Body of pancreas (tissue), 4 donors: ENCODE measurements at regions not wholly inside any gene's neighbourhood (a gene's known extent, or its start where the extent isn't known, plus 50 kb on each side); places are given as distances from the start of the nearest gene placed in this dataset.

ENCODE experiments used
- ATAC-seq: fragments of 150-250 bp; one replicate; pipeline ENCODE4 v1.9.1; 2016
- DNase-seq, 4 donors: peaks; one replicate each; pipeline ENCODE4 v3.0.0-alpha.2; 2019
- H3K27ac ChIP-seq, 4 donors: fragments of 200-600 bp; sonication (generic); 1 replicate in 3 of 4; 2 replicates in 1 of 4; pipeline versions ENCODE4 v1.5.1 to v1.6.1; 2016 to 2019; ENCODE audit warnings: mild to moderate bottlenecking in 1 of 4, mixed read lengths in 1 of 4, moderate library complexity in 1 of 4
- H3K27me3 ChIP-seq, 2 donors: fragments of 200-600 bp; sonication (generic); one replicate each; pipeline ENCODE4 v1.6.0; 2016; ENCODE audit warnings: mild to moderate bottlenecking in 1 of 2
- H3K36me3 ChIP-seq, 2 donors: fragments of 200-600 bp; sonication (generic); replicated peaks in 1 of 2; 2 replicates each; pipeline ENCODE4 v1.5.1; 2016; ENCODE audit warnings: low read depth in 2 of 2; ENCODE audit not compliant: insufficient read depth in 1 of 2
- H3K4me1 ChIP-seq: fragments of 200-600 bp; sonication (generic); one replicate; pipeline ENCODE4 v1.6.0; 2016
- H3K4me3 ChIP-seq, 2 donors: fragments of 200-600 bp; sonication (generic); 1 replicate in 1 of 2; 2 replicates in 1 of 2; pipeline ENCODE4 v1.5.1; 2016 to 2019
- H3K9me3 ChIP-seq, 3 donors: fragments of 200-600 bp; sonication (generic); 1 replicate in 2 of 3; 2 replicates in 1 of 3; pipeline ENCODE4 v1.5.1; 2016
- POLR2A ChIP-seq, 3 donors: fragments of 450-650 bp; IDR thresholded peaks; one replicate each; pipeline ENCODE4 v1.6.1; 2016; ENCODE audit warnings: antibody characterized with exemption in 3 of 3, mild to moderate bottlenecking in 2 of 3
- WGBS, 2 donors: methylation state at CpG; one replicate each; pipeline ENCODE4 v1.1.5; 2017; 5-methylcytosine and 5-hydroxymethylcytosine counted together
- intact Hi-C: fragments of 100-400 bp; cut with DNase I; formaldehyde crosslinking; loops from one replicate; pipeline ENCODE4 v1.15.1; 2023
- TF ChIP-seq, protein P1 (sequence below), 7 experiments: fragments of 450-650 bp in 4 of 7; fragments of 200-600 bp in 3 of 7; sonication (generic) in 3 of 7; IDR thresholded peaks; one replicate each; pipeline ENCODE4 v1.5.1; 2016 to 2019; ENCODE audit warnings: antibody characterized with exemption in 7 of 7

DNA sequence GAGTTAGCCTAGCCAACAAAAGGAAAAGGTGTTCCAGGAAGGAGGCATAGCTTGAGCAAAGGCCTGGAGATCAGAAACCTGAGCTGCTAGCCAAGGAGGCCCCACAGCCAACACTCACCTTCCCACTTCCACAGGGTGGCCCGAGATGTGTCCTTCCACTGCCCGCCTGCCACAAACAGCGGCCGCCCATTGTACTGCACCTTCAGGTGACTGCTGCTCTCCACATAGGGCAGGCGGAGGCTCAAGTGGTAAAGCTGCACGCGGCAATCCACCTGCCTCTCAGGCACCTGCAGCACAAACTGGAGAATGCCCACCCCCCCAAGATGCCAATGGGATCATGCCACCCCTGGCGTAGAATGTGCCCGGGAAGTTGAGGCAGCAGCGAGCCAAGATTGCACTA, 111.5 kb downstream of the RMI2 start:
- DNase-seq (no peak), ATAC-seq (no peak)
- WGBS, 2 donors, result 89 to 100% methylated on average over 6 to 10 of the region's 10 CpGs
- TF ChIP-seq, protein P1, sequence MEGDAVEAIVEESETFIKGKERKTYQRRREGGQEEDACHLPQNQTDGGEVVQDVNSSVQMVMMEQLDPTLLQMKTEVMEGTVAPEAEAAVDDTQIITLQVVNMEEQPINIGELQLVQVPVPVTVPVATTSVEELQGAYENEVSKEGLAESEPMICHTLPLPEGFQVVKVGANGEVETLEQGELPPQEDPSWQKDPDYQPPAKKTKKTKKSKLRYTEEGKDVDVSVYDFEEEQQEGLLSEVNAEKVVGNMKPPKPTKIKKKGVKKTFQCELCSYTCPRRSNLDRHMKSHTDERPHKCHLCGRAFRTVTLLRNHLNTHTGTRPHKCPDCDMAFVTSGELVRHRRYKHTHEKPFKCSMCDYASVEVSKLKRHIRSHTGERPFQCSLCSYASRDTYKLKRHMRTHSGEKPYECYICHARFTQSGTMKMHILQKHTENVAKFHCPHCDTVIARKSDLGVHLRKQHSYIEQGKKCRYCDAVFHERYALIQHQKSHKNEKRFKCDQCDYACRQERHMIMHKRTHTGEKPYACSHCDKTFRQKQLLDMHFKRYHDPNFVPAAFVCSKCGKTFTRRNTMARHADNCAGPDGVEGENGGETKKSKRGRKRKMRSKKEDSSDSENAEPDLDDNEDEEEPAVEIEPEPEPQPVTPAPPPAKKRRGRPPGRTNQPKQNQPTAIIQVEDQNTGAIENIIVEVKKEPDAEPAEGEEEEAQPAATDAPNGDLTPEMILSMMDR (IDR thresholded peaks at IDR 0.05), result no peak
- TF ChIP-seq POLR2A (IDR thresholded peaks at IDR 0.05), result no peak
- H3K4me3 ChIP-seq, result no peak overlapping the region
- intact Hi-C loops, result no loop called here
- no peaks in the 10 kb centered on the region for H3K9me3 ChIP-seq
- H3K27ac ChIP-seq, result no peak overlapping the region
- H3K4me1 ChIP-seq, result no peaks in the 10 kb centered on the region
- no peaks in the 10 kb centered on the region for H3K36me3 ChIP-seq
- no peaks in the 10 kb centered on the region for H3K27me3 ChIP-seq

GRCh38 chr16:11459722-11460121, 114.5 kb downstream of the RMI2 start:
- no peak for ATAC-seq
- Histone ChIP-seq H3K4me1 (no peaks in the 10 kb centered on the region), H3K36me3 (no peaks in the 10 kb centered on the region), H3K27me3 (no peaks in the 10 kb centered on the region), H3K9me3 (no peaks in the 10 kb centered on the region), H3K27ac (no peak overlapping the region), H3K4me3 (no peak overlapping the region)
- no peak for DNase-seq
- intact Hi-C loops, result no loop called here
- TF ChIP-seq POLR2A (IDR thresholded peaks at IDR 0.05), result no peak
- TF ChIP-seq, protein P1 (IDR thresholded peaks at IDR 0.05), result no peak
- WGBS, 2 donors, result 63 to 93% methylated on average over 3 to 8 of the region's 8 CpGs

DNA sequence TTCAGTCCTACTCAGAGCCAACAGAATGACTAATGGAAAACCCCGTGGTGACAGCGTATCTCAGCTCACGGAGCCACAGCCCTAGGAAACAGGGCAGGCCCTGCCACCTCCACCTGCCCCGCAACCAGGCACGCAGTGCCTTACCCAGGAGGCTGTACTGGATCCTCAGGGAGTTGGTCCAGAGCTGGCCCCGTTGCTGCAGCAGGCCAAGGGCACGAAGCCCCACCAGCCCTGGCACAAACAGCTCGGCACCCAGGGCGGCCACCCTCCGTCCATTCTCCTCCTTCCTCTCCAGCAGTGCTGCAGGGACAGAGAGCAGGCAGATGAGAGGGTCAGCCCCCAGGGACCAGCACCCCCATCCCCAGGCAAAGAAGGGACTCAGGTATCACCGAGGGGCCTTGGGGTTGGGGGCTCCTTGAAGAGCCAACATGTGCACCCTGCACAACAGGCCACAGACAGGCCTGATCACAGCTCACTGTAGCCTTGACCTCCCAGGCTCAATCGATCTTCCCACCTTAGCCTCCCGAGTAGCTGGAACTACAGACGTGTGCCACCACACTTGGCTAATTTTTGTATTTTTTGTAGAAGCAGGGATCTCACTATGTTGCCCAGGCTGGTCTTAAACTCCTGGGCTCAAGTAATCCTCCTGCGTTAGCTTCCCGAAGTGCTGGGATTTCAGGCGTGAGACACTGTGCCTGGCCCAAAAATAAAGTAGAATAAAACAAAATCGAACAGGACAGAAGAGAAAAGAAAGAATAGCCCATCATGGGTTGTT, 115.7 kb downstream of the RMI2 start:
- H3K9me3 ChIP-seq, result no peaks in the 10 kb centered on the region
- no peaks in the 10 kb centered on the region for H3K27me3 ChIP-seq
- DNase-seq (no peak), ATAC-seq (no peak)
- no peak overlapping the region for H3K4me3 ChIP-seq
- H3K36me3 ChIP-seq, result no peaks in the 10 kb centered on the region
- no peak overlapping the region for H3K27ac ChIP-seq
- no peaks in the 10 kb centered on the region for H3K4me1 ChIP-seq
- WGBS, 2 donors, result 59 to 68% methylated on average over 5 to 18 of the region's 18 CpGs
- intact Hi-C loops, result no loop called here
- no peak for TF ChIP-seq POLR2A (IDR thresholded peaks at IDR 0.05)
- TF ChIP-seq, protein P1 (IDR thresholded peaks at IDR 0.05), result no peak

- TF ChIP-seq POLR2A (IDR thresholded peaks at IDR 0.05), result no peak
- TF ChIP-seq, protein P1 (IDR thresholded peaks at IDR 0.05), result no peak
- H3K27me3 ChIP-seq, result no peaks in the 10 kb centered on the region
- H3K4me1 ChIP-seq, result no peaks in the 10 kb centered on the region
- H3K27ac ChIP-seq, result no peak overlapping the region
- no peak overlapping the region for H3K4me3 ChIP-seq
- intact Hi-C loops, result no loop called here
- DNase-seq (no peak), ATAC-seq (no peak)
- 66 to 69% methylated on average over 6 of the region's 6 CpGs for WGBS, 2 donors
- H3K9me3 ChIP-seq, result no peaks in the 10 kb centered on the region
- H3K36me3 ChIP-seq, result no peaks in the 10 kb centered on the region
Observed at GRCh38 chr16:11461595-11461990, 116.3 kb downstream of the RMI2 start.

- no peaks in the 10 kb centered on the region for H3K27me3 ChIP-seq
- no peak for TF ChIP-seq POLR2A (IDR thresholded peaks at IDR 0.05)
- TF ChIP-seq, protein P1 (IDR thresholded peaks at IDR 0.05), result no peak
- H3K4me1 ChIP-seq, result no peaks in the 10 kb centered on the region
- no peak for ATAC-seq
- intact Hi-C loops, result no loop called here
- H3K4me3 ChIP-seq, result no peak overlapping the region
- H3K27ac ChIP-seq, result no peak overlapping the region
- H3K9me3 ChIP-seq, result no peaks in the 10 kb centered on the region
- WGBS, 2 donors, result 90 to 91% methylated on average over 10 to 15 of the region's 15 CpGs
- no peaks in the 10 kb centered on the region for H3K36me3 ChIP-seq
- DNase-seq, result no peak
Observed at GRCh38 chr16:11462036-11462435, 116.8 kb downstream of the RMI2 start.
